Kidney (tissue), 13 donors: ENCODE measurements at regions not wholly inside any gene's neighbourhood (a gene's known extent, or its start where the extent isn't known, plus 50 kb on each side); places are given as distances from the start of the nearest gene placed in this dataset.

ENCODE experiments used
- DNase-seq, 5 donors: peaks; one replicate each; pipeline ENCODE4 v3.0.0-alpha.2; 2013 to 2020
- FAIRE-seq: peaks from 2 replicates; lab custom pipeline; 2012; peaks lifted over from hg19 to GRCh38; lab: Jason Lieb, UNC
- H3K27ac ChIP-seq, 2 donors: one replicate each; pipeline ENCODE4 v1.7.0; 2013; ENCODE audit warnings: low read depth in 2 of 2, low read length in 2 of 2, inconsistent platforms in 1 of 2
- H3K27me3 ChIP-seq: one replicate; pipeline ENCODE4 v1.7.1; 2013; ENCODE audit warnings: low read length, inconsistent platforms; ENCODE audit not compliant: control insufficient read depth, insufficient read depth
- H3K36me3 ChIP-seq, 3 donors: one replicate each; pipeline versions ENCODE4 v1.7.0 to v1.7.1; 2013; ENCODE audit warnings: low read length in 3 of 3, control low read depth in 1 of 3, inconsistent platforms in 1 of 3; ENCODE audit not compliant: insufficient read depth in 3 of 3, control insufficient read depth in 2 of 3
- H3K4me1 ChIP-seq, 3 donors: one replicate each; pipeline versions ENCODE4 v1.7.0 to v1.7.1; 2013; ENCODE audit warnings: low read length in 3 of 3, inconsistent platforms in 1 of 3, low read depth in 1 of 3; ENCODE audit not compliant: control insufficient read depth in 2 of 3, insufficient read depth in 2 of 3
- H3K4me3 ChIP-seq, 3 donors: one replicate each; pipeline versions ENCODE4 v1.7.0 to v1.8.1; 2013; ENCODE audit warnings: low read length in 3 of 3, control low read depth in 1 of 3, inconsistent platforms in 1 of 3
- H3K9ac ChIP-seq, 3 donors: one replicate each; pipeline versions ENCODE4 v1.7.0 to v1.7.1; 2013; ENCODE audit warnings: low read length in 3 of 3, control low read depth in 1 of 3, inconsistent platforms in 1 of 3
- H3K9me3 ChIP-seq, 3 donors: one replicate each; pipeline versions ENCODE4 v1.7.0 to v1.7.1; 2013; ENCODE audit warnings: low read length in 3 of 3, control low read depth in 1 of 3, inconsistent platforms in 1 of 3; ENCODE audit not compliant: control insufficient read depth in 2 of 3, insufficient read depth in 1 of 3
- CTCF ChIP-seq: IDR thresholded peaks from 3 replicates; pipeline ENCODE4 v1.5.1; 2012; ENCODE audit warnings: mild to moderate bottlenecking, moderate library complexity, borderline replicate concordance; ENCODE audit not compliant: insufficient read depth; ENCODE audit errors: extremely low read depth
- intact Hi-C: fragments of 100-400 bp; cut with DNase I; formaldehyde crosslinking; loops from one replicate; pipeline ENCODE4 v1.11.1; 2022
- donor health status: control.
- donor health status: control.
- donor health status: control.
- donor health status: control.
- donor health status: control.
- donor health status: DM: yes; HTN: yes; CAD: no.
- donor health status: Normal renal cell carcinoma (clear cell type).

GRCh38 chr2:157159221-157159934 is 98.1 kb upstream of the GALNT5 start:
- Histone ChIP-seq H3K9me3 (no peaks in the 10 kb centered on the region), H3K9ac (no peak overlapping the region), H3K4me3 (no peak overlapping the region), H3K36me3 (no peaks in the 10 kb centered on the region), H3K4me1 (no peaks in the 10 kb centered on the region), H3K27ac (no peak overlapping the region), H3K27me3 (no peaks in the 10 kb centered on the region)
- DNase-seq (no peak), FAIRE-seq (no peak)
- intact Hi-C loops = no loop called here
- no peak for TF ChIP-seq CTCF

- Histone ChIP-seq H3K4me1 (no peaks in the 10 kb centered on the region), H3K9me3 (no peaks in the 10 kb centered on the region), H3K4me3 (no peak overlapping the region), H3K36me3 (no peaks in the 10 kb centered on the region), H3K27me3 (no peaks in the 10 kb centered on the region), H3K9ac (no peak overlapping the region), H3K27ac (no peak overlapping the region)
- no peak for TF ChIP-seq CTCF
- DNase-seq (no peak), FAIRE-seq (no peak)
- intact Hi-C loops = no loop called here
Observed at GRCh38 chr2:157160111-157160510, 97.4 kb upstream of the GALNT5 start.

GRCh38 chr2:157164370-157164769 is 93.1 kb upstream of the GALNT5 start:
- DNase-seq = no peak
- Histone ChIP-seq H3K36me3 (no peaks in the 10 kb centered on the region), H3K9ac (no peak overlapping the region), H3K27me3 (no peaks in the 10 kb centered on the region), H3K27ac (no peak overlapping the region), H3K9me3 (no peaks in the 10 kb centered on the region), H3K4me1 (no peaks in the 10 kb centered on the region), H3K4me3 (no peak overlapping the region)
- intact Hi-C loops = no loop called here
- no peak for TF ChIP-seq CTCF
- FAIRE-seq = no peak

GRCh38 chr2:157164891-157165290 is 92.6 kb upstream of the GALNT5 start:
- Histone ChIP-seq H3K9me3 (no peaks in the 10 kb centered on the region), H3K27me3 (no peaks in the 10 kb centered on the region), H3K27ac (no peak overlapping the region), H3K4me1 (no peaks in the 10 kb centered on the region), H3K4me3 (no peak overlapping the region), H3K36me3 (no peaks in the 10 kb centered on the region), H3K9ac (no peak overlapping the region)
- intact Hi-C loops = no loop called here
- no peak for FAIRE-seq
- TF ChIP-seq CTCF = no peak
- DNase-seq = no peak
